Loucy (cell line): ENCODE measurements at regions not wholly inside any gene's neighbourhood (a gene's known extent, or its start where the extent isn't known, plus 50 kb on each side); places are given as distances from the start of the nearest gene placed in this dataset.

Source experiments
- H2AFZ ChIP-seq: fragments of 200-600 bp; sonication (generic); 2 replicates; pipeline ENCODE4 v1.6.0; 2016; ENCODE audit warnings: antibody characterized with exemption, mild to moderate bottlenecking, low read length, moderate library complexity
- H3F3A ChIP-seq: fragments of 200-600 bp; 2 replicates; pipeline ENCODE4 v1.6.0; 2016; ENCODE audit warnings: antibody characterized with exemption, low read depth, mild to moderate bottlenecking
- H3K27me3 ChIP-seq: fragments of 200-600 bp; sonication (generic); 2 replicates; pipeline ENCODE4 v1.6.1; 2014; ENCODE audit warnings: low read length, mild to moderate bottlenecking; ENCODE audit not compliant: insufficient read depth, poor library complexity, severe bottlenecking
- H3K36me3 ChIP-seq: fragments of 200-600 bp; sonication (generic); 2 replicates; pipeline ENCODE4 v1.6.1; 2016; ENCODE audit warnings: low read length; ENCODE audit not compliant: insufficient read depth
- H3K4me1 ChIP-seq: fragments of 200-600 bp; sonication (generic); 2 replicates; pipeline ENCODE4 v1.5.1; 2014; ENCODE audit warnings: low read length, mild to moderate bottlenecking; ENCODE audit not compliant: insufficient read depth, poor library complexity, severe bottlenecking
- H3K4me2 ChIP-seq: fragments of 200-600 bp; sonication (generic); 2 replicates; pipeline ENCODE4 v1.6.0; 2014; ENCODE audit warnings: antibody characterized with exemption, low read length, low read depth, mild to moderate bottlenecking; ENCODE audit not compliant: poor library complexity, severe bottlenecking
- H3K4me3 ChIP-seq: fragments of 200-600 bp; sonication (generic); 2 replicates; pipeline ENCODE4 v1.5.1; 2014; ENCODE audit warnings: low read length, mild to moderate bottlenecking, mixed read lengths; ENCODE audit not compliant: poor library complexity, severe bottlenecking
- H3K79me2 ChIP-seq: fragments of 200-600 bp; sonication (generic); 2 replicates; pipeline ENCODE4 v1.6.1; 2014; ENCODE audit warnings: low read length; ENCODE audit not compliant: insufficient read depth
- H3K9ac ChIP-seq: fragments of 200-600 bp; sonication (generic); 2 replicates; pipeline ENCODE4 v1.6.0; 2014; ENCODE audit warnings: mild to moderate bottlenecking, low read depth, low read length, moderate library complexity; ENCODE audit not compliant: poor library complexity, severe bottlenecking
- H3K9me2 ChIP-seq: fragments of 200-600 bp; sonication (generic); replicated peaks from 2 replicates; pipeline ENCODE4 v1.6.1; 2016; ENCODE audit warnings: low read depth, low read length, mixed read lengths
- H3K9me3 ChIP-seq: fragments of 200-600 bp; sonication (generic); 2 replicates; pipeline ENCODE4 v1.6.1; 2014; ENCODE audit warnings: mild to moderate bottlenecking, antibody characterized with exemption, low read length, low read depth; ENCODE audit not compliant: insufficient read depth
- H4K20me1 ChIP-seq: fragments of 200-600 bp; sonication (generic); 2 replicates; pipeline ENCODE4 v1.6.0; 2014; ENCODE audit warnings: antibody characterized with exemption, low read length, mild to moderate bottlenecking; ENCODE audit not compliant: insufficient read depth, poor library complexity, severe bottlenecking
- CTCF ChIP-seq: fragments of 200-600 bp; sonication (generic); conservative IDR thresholded peaks from 2 replicates; pipeline ENCODE4 v1.5.1; 2014; ENCODE audit warnings: mild to moderate bottlenecking, antibody characterized with exemption, low read length
- EZH2phosphoT487 ChIP-seq: fragments of 200-600 bp; IDR thresholded peaks from 2 replicates; pipeline ENCODE4 v1.6.1; 2018; ENCODE audit warnings: antibody characterized with exemption, mild to moderate bottlenecking, moderate library complexity, borderline replicate concordance

GRCh38 chr2:153812632-153813031 is 59.1 kb upstream of the GALNT13 start:
- TF ChIP-seq EZH2phosphoT487 (no peak), CTCF (no peak)
- H3K4me3 ChIP-seq = no peak overlapping the region

DNA sequence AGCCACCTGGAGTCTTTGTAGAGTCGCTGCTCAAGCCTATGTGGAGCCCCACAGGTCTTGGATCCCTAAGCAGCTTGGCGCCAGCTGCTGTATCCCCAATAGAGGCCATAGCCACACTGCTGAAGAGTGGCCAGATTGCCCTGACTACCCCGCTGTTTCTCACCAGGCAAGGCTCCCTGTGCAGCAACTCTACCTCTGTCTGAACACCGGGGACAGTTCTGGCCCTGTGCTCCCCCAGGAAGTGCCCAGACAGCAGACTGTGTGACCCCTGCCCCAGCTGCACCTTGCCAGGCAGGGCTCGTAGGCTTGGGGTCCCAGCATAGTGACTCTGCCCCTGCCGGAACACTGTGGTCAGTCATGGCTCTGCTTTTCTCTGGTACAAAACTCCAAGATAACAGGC is 53.5 kb upstream of the GALNT13 start:
- Histone ChIP-seq H3K79me2 (no peaks in the 10 kb centered on the region), H3K9me2 (no peaks in the 10 kb centered on the region), H2AFZ (no peak overlapping the region), H3F3A (no peaks in the 10 kb centered on the region), H3K4me3 (no peak overlapping the region), H3K9me3 (no peaks in the 10 kb centered on the region), H3K27me3 (no peaks in the 10 kb centered on the region), H4K20me1 (no peaks in the 10 kb centered on the region), H3K4me2 (no peak overlapping the region), H3K36me3 (no peaks in the 10 kb centered on the region), H3K4me1 (no peaks in the 10 kb centered on the region), H3K9ac (no peak overlapping the region)
- TF ChIP-seq CTCF = no peak
- TF ChIP-seq EZH2phosphoT487 = no peak

More at GRCh38 chr2:153812632-153813031, 59.1 kb upstream of the GALNT13 start:
- no peaks in the 10 kb centered on the region for H3F3A ChIP-seq
- H3K4me2 ChIP-seq = no peak overlapping the region
- H2AFZ ChIP-seq = no peak overlapping the region
- H3K9me2 ChIP-seq = no peaks in the 10 kb centered on the region
- H3K27me3 ChIP-seq = no peaks in the 10 kb centered on the region
- H4K20me1 ChIP-seq = no peaks in the 10 kb centered on the region
- no peaks in the 10 kb centered on the region for H3K36me3 ChIP-seq
- H3K9me3 ChIP-seq = no peaks in the 10 kb centered on the region
- H3K9ac ChIP-seq = no peak overlapping the region
- no peaks in the 10 kb centered on the region for H3K79me2 ChIP-seq
- no peaks in the 10 kb centered on the region for H3K4me1 ChIP-seq

GRCh38 chr2:153819074-153819473 is 52.6 kb upstream of the GALNT13 start:
- H3K4me3 ChIP-seq = no peak overlapping the region
- no peaks in the 10 kb centered on the region for H3K27me3 ChIP-seq
- H4K20me1 ChIP-seq = no peaks in the 10 kb centered on the region
- no peaks in the 10 kb centered on the region for H3K9me3 ChIP-seq
- no peaks in the 10 kb centered on the region for H3F3A ChIP-seq
- H3K4me1 ChIP-seq = no peaks in the 10 kb centered on the region
- no peaks in the 10 kb centered on the region for H3K36me3 ChIP-seq
- no peaks in the 10 kb centered on the region for H3K79me2 ChIP-seq
- no peaks in the 10 kb centered on the region for H3K9me2 ChIP-seq
- no peak overlapping the region for H3K4me2 ChIP-seq
- no peak overlapping the region for H2AFZ ChIP-seq
- no peak for TF ChIP-seq EZH2phosphoT487
- no peak for TF ChIP-seq CTCF
- no peak overlapping the region for H3K9ac ChIP-seq
